Endothelial cell of umbilical vein (primary cell): ENCODE measurements at regions not wholly inside any gene's neighbourhood (a gene's known extent, or its start where the extent isn't known, plus 50 kb on each side); places are given as distances from the start of the nearest gene placed in this dataset.

Experiments used
- BruUV-seq: library from RNA; stranded (reverse); fragments of 400-500 nt; replicated peaks from 2 replicates; lab custom pipeline; 2021; lab: Mats Ljungman, UMichigan
- CTCF ChIA-PET: fragments of 300-600, 350-600 bp; sonication (Branson Sonifier 250); formaldehyde crosslinking; loops from one replicate; lab custom pipeline; 2021; ENCODE audit warnings: antibody characterized with exemption, inconsistent platforms; lab: Charles Lee
- POLR2A ChIA-PET: fragments of 300-600, 350-600 bp; sonication (Branson Sonifier 250); formaldehyde crosslinking; loops from one replicate; lab custom pipeline; 2021; ENCODE audit warnings: antibody characterized with exemption, inconsistent platforms; lab: Charles Lee
- DNase-seq: peaks from one replicate; pipeline ENCODE4 v3.0.0-alpha.2; 2011; ENCODE audit warnings: low read depth, low spot score
- FAIRE-seq: peaks from 2 replicates; lab custom pipeline; 2011; peaks lifted over from hg19 to GRCh38; lab: Jason Lieb, UNC
- H2AFZ ChIP-seq: 2 replicates; pipeline ENCODE4 v1.6.0; 2012; ENCODE audit warnings: low read depth, low read length, control low read depth, inconsistent platforms
- H3K27ac ChIP-seq: 2 replicates; pipeline ENCODE4 v1.5.1; 2011; ENCODE audit warnings: low read depth, mild to moderate bottlenecking, control low read depth, low read length, moderate library complexity; ENCODE audit not compliant: insufficient read depth
- H3K27me3 ChIP-seq, 2 experiments: 2 replicates each; pipeline versions ENCODE4 v1.6.0 to v1.6.1; 2011; ENCODE audit warnings: low read length in 2 of 2, mixed read lengths in 1 of 2; ENCODE audit not compliant: control insufficient read depth in 2 of 2, insufficient read depth in 2 of 2
- H3K36me3 ChIP-seq, 2 experiments: 2 replicates in 1 of 2; 3 replicates in 1 of 2; pipeline ENCODE4 v1.5.1; 2011; ENCODE audit warnings: low read length in 2 of 2, mild to moderate bottlenecking in 1 of 2, moderate library complexity in 1 of 2; ENCODE audit not compliant: control insufficient read depth in 2 of 2, insufficient read depth in 2 of 2; ENCODE audit errors: extremely low read depth in 1 of 2
- H3K4me1 ChIP-seq: 3 replicates; pipeline ENCODE4 v1.5.1; 2011; ENCODE audit warnings: mild to moderate bottlenecking, low read length; ENCODE audit not compliant: control insufficient read depth, insufficient read depth; ENCODE audit errors: extremely low read depth
- H3K4me2 ChIP-seq: 2 replicates; pipeline ENCODE4 v1.6.1; 2011; ENCODE audit warnings: low read length, control low read depth, mixed read lengths; ENCODE audit not compliant: insufficient read depth
- H3K4me3 ChIP-seq, 3 experiments: fragments of 200-600 bp in 1 of 3; sonication (generic), shearing (Covaris generic) in 1 of 3; replicated peaks in 1 of 3; 2 replicates each; pipeline ENCODE4 v1.5.1; 2011 to 2016; ENCODE audit warnings: control low read depth in 3 of 3, low read length in 3 of 3, mild to moderate bottlenecking in 2 of 3, inconsistent platforms in 1 of 3, low read depth in 1 of 3, moderate library complexity in 1 of 3; ENCODE audit not compliant: insufficient read depth in 1 of 3
- H3K79me2 ChIP-seq: 2 replicates; pipeline ENCODE4 v1.6.0; 2012; ENCODE audit warnings: low read length, inconsistent platforms; ENCODE audit not compliant: control insufficient read depth, insufficient read depth
- H3K9ac ChIP-seq: replicated peaks from 2 replicates; pipeline ENCODE3; 2011; ENCODE audit warnings: low read length, control low read depth; ENCODE audit not compliant: insufficient read depth; ENCODE audit errors: extremely low read depth
- H3K9me1 ChIP-seq: replicated peaks from 3 replicates; pipeline ENCODE4 v1.6.0; 2011; ENCODE audit warnings: mild to moderate bottlenecking, low read length; ENCODE audit not compliant: control insufficient read depth, insufficient read depth; ENCODE audit errors: extremely low read depth
- H3K9me3 ChIP-seq: replicated peaks from 2 replicates; pipeline ENCODE4 v1.5.1; 2012; ENCODE audit warnings: low read length, inconsistent platforms; ENCODE audit not compliant: control insufficient read depth, insufficient read depth
- H4K20me1 ChIP-seq: replicated peaks from 2 replicates; pipeline ENCODE3; 2011; ENCODE audit warnings: mild to moderate bottlenecking, low read length; ENCODE audit not compliant: control insufficient read depth, insufficient read depth; ENCODE audit errors: extremely low read depth
- CTCF ChIP-seq, 2 donors: IDR thresholded peaks; 1 replicate in 1 of 2; 2 replicates in 1 of 2; pipeline ENCODE4 v1.5.1; 2011; ENCODE audit warnings: low read length in 2 of 2, mild to moderate bottlenecking in 2 of 2, moderate library complexity in 2 of 2, control low read depth in 1 of 2, inconsistent platforms in 1 of 2, low read depth in 1 of 2; ENCODE audit not compliant: insufficient read depth in 1 of 2; ENCODE audit errors: extremely low read depth in 1 of 2
- EZH2 ChIP-seq: IDR thresholded peaks from 2 replicates; pipeline ENCODE4 v1.6.1; 2012; ENCODE audit warnings: borderline replicate concordance, low read depth, mild to moderate bottlenecking, moderate library complexity, low read length, inconsistent platforms; ENCODE audit not compliant: severe bottlenecking
- FOS ChIP-seq: IDR thresholded peaks from 2 replicates; pipeline ENCODE4 v1.6.1; 2011; ENCODE audit warnings: mild to moderate bottlenecking, low read length, moderate library complexity, borderline replicate concordance; ENCODE audit not compliant: insufficient read depth
- GATA2 ChIP-seq: IDR thresholded peaks from 2 replicates; pipeline ENCODE4 v1.7.0; 2011; ENCODE audit warnings: low read depth, mild to moderate bottlenecking, moderate library complexity, mixed read lengths, low read length; ENCODE audit not compliant: insufficient read length, insufficient read depth
- JUN ChIP-seq: IDR thresholded peaks from 2 replicates; pipeline ENCODE4 v1.6.1; 2011; ENCODE audit warnings: borderline replicate concordance, low read depth; ENCODE audit not compliant: insufficient read length, insufficient read depth
- MAX ChIP-seq: IDR thresholded peaks from 2 replicates; pipeline ENCODE4 v1.6.1; 2011; ENCODE audit not compliant: insufficient read depth, insufficient read length
- MYC ChIP-seq: IDR thresholded peaks from one replicate; pipeline ENCODE4 v1.6.1; 2011; ENCODE audit warnings: mild to moderate bottlenecking, low read depth, low read length
- POLR2A ChIP-seq: IDR thresholded peaks from 2 replicates; pipeline ENCODE4 v1.6.1; 2012; ENCODE audit warnings: low read depth, mild to moderate bottlenecking, control low read depth, low read length
- POLR2AphosphoS5 ChIP-seq: IDR thresholded peaks from 2 replicates; pipeline ENCODE4 v1.6.1; 2012; ENCODE audit warnings: low read depth, mild to moderate bottlenecking, control low read depth, low read length, moderate library complexity; ENCODE audit not compliant: insufficient read depth
- dilution Hi-C: fragments of 300-500 bp; cut with MboI; formaldehyde crosslinking; loops from one replicate; pipeline ENCODE4 v1.15.0; 2019; ENCODE audit warnings: low sequenced_read_pairs; ENCODE audit not compliant: extremely low pct_ligation_motif_present
- intact Hi-C: fragments of 100-400 bp; cut with micrococcal nuclease; formaldehyde crosslinking; loops from one replicate; pipeline ENCODE4 v1.10.0; 2022

GRCh38 chr7:47714669-47715607 lies 133.0 kb upstream of the TNS3 start:
- dilution Hi-C loops (no loop called here), intact Hi-C loops (no loop called here)
- ChIA-PET POLR2A (no interaction called here), CTCF (interaction anchor here (1.1 to 1.3 kb wide), 2 partner anchors 10 to 12 kb away, joined by 3 to 4 read pairs; no protein-coding TSS in a partner anchor)
- Histone ChIP-seq H3K4me3 (no peak overlapping the region), H3K36me3 (no peaks in the 10 kb centered on the region), H3K79me2 (no peaks in the 10 kb centered on the region), H3K9ac (no peak overlapping the region), H3K9me1 (no peaks in the 10 kb centered on the region), H3K4me1 (no peaks in the 10 kb centered on the region), H4K20me1 (no peaks in the 10 kb centered on the region), H3K27me3 (no peaks in the 10 kb centered on the region), H3K27ac (no peak overlapping the region), H2AFZ (no peak overlapping the region), H3K4me2 (no peak overlapping the region), H3K9me3 (no peaks in the 10 kb centered on the region)
- FAIRE-seq (no peak), DNase-seq (no peak)
- no TSS peak for BruUV-seq
- TF ChIP-seq GATA2 (no peak), POLR2AphosphoS5 (no peak), CTCF (IDR thresholded peaks at IDR 0.05; ENCODE audit: extremely low read depth in 1 of 2, insufficient read depth in 1 of 2, low read depth in 1 of 2, low read length in 2 of 2) (no peak), POLR2A (no peak), FOS (no peak), JUN (no peak), MYC (no peak), MAX (no peak), EZH2 (no peak)
